ENCODE measurements at regions not wholly inside any gene's neighbourhood (a gene's known extent, or its start where the extent isn't known, plus 50 kb on each side); places are given as distances from the start of the nearest gene placed in this dataset.

- H3K4me2 ChIP-seq (ENCODE audit: low read length): no peak overlapping the region
- ChIA-PET CTCF (no interaction called here), POLR2A (no interaction called here), RAD21 (ENCODE audit: low non-redundant PET in 1 of 2, low total read pairs in 2 of 2, uncharacterized antibody in 2 of 2, unreplicated experiment in 2 of 2) (no interaction called here)
- no peaks in the 10 kb centered on the region for H3K36me3 ChIP-seq (ENCODE audit: control insufficient read depth in 1 of 2, insufficient read depth in 2 of 2, low read length in 2 of 2)
- no peaks in the 10 kb centered on the region for H3K79me2 ChIP-seq (ENCODE audit: insufficient read depth, low read length)
- ATAC-seq: no peak
- no peak overlapping the region for H3K9ac ChIP-seq (ENCODE audit: low read length)
- no TSS peak for BruUV-seq (replicated peaks)
- TF ChIP-seq, protein P1, sequence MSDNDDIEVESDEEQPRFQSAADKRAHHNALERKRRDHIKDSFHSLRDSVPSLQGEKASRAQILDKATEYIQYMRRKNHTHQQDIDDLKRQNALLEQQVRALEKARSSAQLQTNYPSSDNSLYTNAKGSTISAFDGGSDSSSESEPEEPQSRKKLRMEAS (IDR thresholded peaks at IDR 0.05): no peak
- TF ChIP-seq ZFX (IDR thresholded peaks at IDR 0.05): no peak
- TF ChIP-seq EGR1 (IDR thresholded peaks at IDR 0.05; ENCODE audit: low read depth): no peak
- no peak for TF ChIP-seq JUND (IDR thresholded peaks at IDR 0.05)
- TF ChIP-seq POLR2AphosphoS5 (IDR thresholded peaks at IDR 0.05; ENCODE audit: low read depth, low read length): no peak
- TF ChIP-seq ATF3 (IDR thresholded peaks at IDR 0.05): no peak
- intact Hi-C loops (cut with micrococcal nuclease): no loop called here
- H3K27me3 ChIP-seq (ENCODE audit: insufficient read depth, low read length): no peaks in the 10 kb centered on the region
- no peaks in the 10 kb centered on the region for H3K4me1 ChIP-seq (ENCODE audit: control insufficient read depth in 1 of 2, insufficient read depth in 2 of 2, low read length in 2 of 2)
- no peak overlapping the region for H3K27ac ChIP-seq (ENCODE audit: low read depth, low read length)
- no peak overlapping the region for H3K4me3 ChIP-seq (replicated peaks in 1 of 2; ENCODE audit: low read depth in 1 of 2, low read length in 2 of 2)
- H3K9me3 ChIP-seq (ENCODE audit: control insufficient read depth in 1 of 2, insufficient read depth in 1 of 2, low read depth in 1 of 2, low read length in 2 of 2): peaks cover 13 to 16% of the 10 kb centered on the region in 2 experiments; a peak in 3 of 4 replicates
- DNase-seq (ENCODE audit: low read depth, low spot score): no peak
- no peak overlapping the region for H2AFZ ChIP-seq (ENCODE audit: low read depth, low read length, poor library complexity, severe bottlenecking)
- no peaks in the 10 kb centered on the region for H3K9me2 ChIP-seq (ENCODE audit: insufficient read depth)
- H4K20me1 ChIP-seq (ENCODE audit: insufficient read depth): no peaks in the 10 kb centered on the region
Observed at GRCh38 chr3:94912656-94913055, 849.8 kb downstream of the NSUN3 start.

DNA sequence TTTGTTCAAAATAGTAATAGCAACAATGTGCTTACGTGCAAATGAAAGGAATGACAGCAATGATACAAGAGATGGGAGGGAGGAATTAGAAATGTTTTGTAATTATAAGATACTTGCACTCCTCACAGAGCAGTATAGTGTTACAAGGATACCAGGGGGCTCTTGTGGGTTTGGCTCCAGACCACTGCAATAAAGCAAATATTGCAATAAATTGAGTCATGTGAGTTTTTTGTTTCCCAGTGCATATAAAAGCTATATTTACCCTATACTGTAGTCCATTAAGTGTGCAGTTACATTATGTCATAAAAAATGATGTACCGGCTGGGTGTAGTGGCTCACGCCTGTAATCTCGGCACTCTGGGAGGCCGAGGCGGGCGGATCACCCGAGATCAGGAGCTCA, 864.3 kb downstream of the NSUN3 start:
- DNase-seq (ENCODE audit: low read depth, low spot score): no peak
- H3K27me3 ChIP-seq (ENCODE audit: insufficient read depth, low read length): no peaks in the 10 kb centered on the region
- ATAC-seq: no peak
- no peaks in the 10 kb centered on the region for H4K20me1 ChIP-seq (ENCODE audit: insufficient read depth)
- no peaks in the 10 kb centered on the region for H3K79me2 ChIP-seq (ENCODE audit: insufficient read depth, low read length)
- H3K4me1 ChIP-seq (ENCODE audit: control insufficient read depth in 1 of 2, insufficient read depth in 2 of 2, low read length in 2 of 2): no peaks in the 10 kb centered on the region
- peaks cover 7 to 18% of the 10 kb centered on the region in 2 experiments; a peak in 3 of 4 replicates for H3K9me3 ChIP-seq (ENCODE audit: control insufficient read depth in 1 of 2, insufficient read depth in 1 of 2, low read depth in 1 of 2, low read length in 2 of 2)
- intact Hi-C loops (cut with micrococcal nuclease): no loop called here
- RAD21 ChIA-PET (ENCODE audit: low non-redundant PET in 1 of 2, low total read pairs in 2 of 2, uncharacterized antibody in 2 of 2, unreplicated experiment in 2 of 2): no interaction called here
- H3K9me2 ChIP-seq (ENCODE audit: insufficient read depth): no peaks in the 10 kb centered on the region
- H3K27ac ChIP-seq (ENCODE audit: low read depth, low read length): no peak overlapping the region
- no peak overlapping the region for H3K9ac ChIP-seq (ENCODE audit: low read length)
- H3K36me3 ChIP-seq (ENCODE audit: control insufficient read depth in 1 of 2, insufficient read depth in 2 of 2, low read length in 2 of 2): no peaks in the 10 kb centered on the region
- no TSS peak for BruUV-seq (replicated peaks)
- H2AFZ ChIP-seq (ENCODE audit: low read depth, low read length, poor library complexity, severe bottlenecking): no peak overlapping the region
- H3K4me3 ChIP-seq (replicated peaks in 1 of 2; ENCODE audit: low read depth in 1 of 2, low read length in 2 of 2): no peak overlapping the region
- H3K4me2 ChIP-seq (ENCODE audit: low read length): no peak overlapping the region
- CTCF ChIA-PET: no interaction called here
- POLR2A ChIA-PET: no interaction called here
- TF ChIP-seq CTCF (IDR thresholded peaks at IDR 0.05 in 2 of 3, conservative IDR thresholded peaks at IDR 0.05 in 1 of 3; ENCODE audit: borderline replicate concordance in 1 of 3, insufficient read depth in 1 of 3, low read depth in 2 of 3, low read length in 2 of 3): no peak
